ENCODE measurements at regions not wholly inside any gene's neighbourhood (a gene's known extent, or its start where the extent isn't known, plus 50 kb on each side); places are given as distances from the start of the nearest gene placed in this dataset.

- TF ChIP-seq CTCF (IDR thresholded peaks at IDR 0.05) (no peak), POLR2A (IDR thresholded peaks at IDR 0.05) (no peak)
These were observed 70.2 kb downstream of the CDCA7 start for GRCh38 chr2:173424886-173425285.
